K562 (cell line): ENCODE measurements at regions not wholly inside any gene's neighbourhood (a gene's known extent, or its start where the extent isn't known, plus 50 kb on each side); places are given as distances from the start of the nearest gene placed in this dataset.

Experiments
- BDP1 ChIP-seq: IDR thresholded peaks from 3 replicates; pipeline ENCODE4 v1.6.1; 2011; ENCODE audit not compliant: insufficient read length, insufficient read depth
- CBFA2T3 ChIP-seq: fragments of 450-650 bp; IDR thresholded peaks from 2 replicates; pipeline ENCODE4 v1.6.1; 2017
- DACH1 ChIP-seq: fragments of 450-650 bp; IDR thresholded peaks from 2 replicates; pipeline ENCODE4 v1.6.1; 2018; ENCODE audit not compliant: partially characterized antibody
- ERF ChIP-seq: fragments of 450-650 bp; formaldehyde crosslinking; IDR thresholded peaks from 2 replicates; pipeline ENCODE4 v1.4.0; 2020; ENCODE audit warnings: mild to moderate bottlenecking, mixed read lengths
- FOXJ2 ChIP-seq: fragments of 200-800 bp; sonication (Bioruptor generic); IDR thresholded peaks from 2 replicates; pipeline ENCODE4 v1.6.1; 2016; ENCODE audit warnings: missing genetic modification characterization, missing compliant biosample characterization
- HEY1 ChIP-seq: fragments of 250-450 bp; sonication (Bioruptor Pico); IDR thresholded peaks from 2 replicates; pipeline ENCODE4 v1.5.0; 2020; ENCODE audit warnings: mild to moderate bottlenecking, moderate library complexity, borderline replicate concordance
- KLF16 ChIP-seq: IDR thresholded peaks from 2 replicates; pipeline ENCODE4 v1.6.1; 2016; ENCODE audit warnings: antibody characterized with exemption
- NCOR1 ChIP-seq: fragments of 450-650 bp; IDR thresholded peaks from 2 replicates; pipeline ENCODE4 v1.6.1; 2016; ENCODE audit warnings: mild to moderate bottlenecking, moderate library complexity
- NELFE ChIP-seq: IDR thresholded peaks from 2 replicates; pipeline ENCODE4 v1.6.1; 2011; ENCODE audit warnings: mild to moderate bottlenecking; ENCODE audit not compliant: insufficient read depth, insufficient read length
- NFYB ChIP-seq: IDR thresholded peaks from 2 replicates; pipeline ENCODE4 v1.6.1; 2011; ENCODE audit warnings: mild to moderate bottlenecking, moderate library complexity; ENCODE audit not compliant: insufficient read length; ENCODE audit errors: extremely low read depth
- PHF8 ChIP-seq: fragments of 200-600 bp; sonication (generic); IDR thresholded peaks from 2 replicates; pipeline ENCODE4 v1.6.1; 2012; ENCODE audit warnings: mixed run types, mild to moderate bottlenecking, inconsistent platforms, low read length, moderate library complexity, borderline replicate concordance
- POLR2H ChIP-seq: IDR thresholded peaks from 2 replicates; pipeline ENCODE4 v1.6.1; 2016; ENCODE audit warnings: missing genetic modification characterization, low read depth, mild to moderate bottlenecking, control low read depth, missing compliant biosample characterization, moderate library complexity
- PYGO2 ChIP-seq: fragments of 450-650 bp; IDR thresholded peaks from 2 replicates; pipeline ENCODE4 v1.6.1; 2016; ENCODE audit warnings: mild to moderate bottlenecking, missing genetic modification characterization, moderate library complexity, missing compliant biosample characterization
- RAD51 ChIP-seq: fragments of 450-650 bp; IDR thresholded peaks from 2 replicates; pipeline ENCODE4 v1.7.1; 2016; ENCODE audit warnings: low read depth, mild to moderate bottlenecking, borderline replicate concordance
- RCOR1 ChIP-seq, 2 experiments: IDR thresholded peaks; 2 replicates each; pipeline ENCODE4 v1.6.1; 2012; ENCODE audit warnings: low read depth in 2 of 2, low read length in 2 of 2, borderline replicate concordance in 1 of 2, improper control_type of control experiment in 1 of 2
- SOX6 ChIP-seq: fragments of 450-650 bp; IDR thresholded peaks from 2 replicates; pipeline ENCODE4 v1.6.1; 2014; ENCODE audit warnings: mild to moderate bottlenecking
- TAL1 ChIP-seq: fragments of 450-650 bp; IDR thresholded peaks from 2 replicates; pipeline ENCODE4 v1.6.1; 2016; ENCODE audit warnings: mild to moderate bottlenecking
- ZNF143 ChIP-seq: sonication (generic); formaldehyde crosslinking; IDR thresholded peaks from 2 replicates; pipeline ENCODE4 v1.9.0; 2022; ENCODE audit warnings: mild to moderate bottlenecking, missing genetic modification reagents
- ZNF586 ChIP-seq: fragments of 450-650 bp; formaldehyde crosslinking; conservative IDR thresholded peaks from 2 replicates; pipeline ENCODE4 v1.4.0; 2020; ENCODE audit warnings: mild to moderate bottlenecking, moderate library complexity
- ZNF644 ChIP-seq: fragments of 200-800 bp; sonication (Bioruptor generic); IDR thresholded peaks from 2 replicates; pipeline ENCODE4 v1.6.1; 2016; ENCODE audit warnings: low read depth, missing genetic modification characterization, missing compliant biosample characterization
- ZNF717 ChIP-seq: fragments of 250-450 bp; sonication (Bioruptor Pico); IDR thresholded peaks from 2 replicates; pipeline ENCODE4 v1.5.0; 2021
- ZSCAN29 ChIP-seq: fragments of 450-650 bp; IDR thresholded peaks from 2 replicates; pipeline ENCODE4 v1.6.1; 2017
- TF ChIP-seq, protein P1 (sequence below): fragments of 250-450 bp; sonication (Bioruptor Pico); IDR thresholded peaks from 2 replicates; pipeline ENCODE4 v1.4.0; 2020; ENCODE audit warnings: mild to moderate bottlenecking, moderate library complexity
- TF ChIP-seq, protein P2 (sequence below): fragments of 250-450 bp; sonication (Bioruptor Pico); IDR thresholded peaks from 2 replicates; pipeline ENCODE4 v1.8.0; 2022; ENCODE audit warnings: inconsistent platforms
- TF ChIP-seq, protein P3 (sequence below): fragments of 250-450 bp; sonication (Bioruptor Pico); IDR thresholded peaks from 2 replicates; pipeline ENCODE4 v1.5.0; 2021; ENCODE audit warnings: mild to moderate bottlenecking, borderline replicate concordance

DNA sequence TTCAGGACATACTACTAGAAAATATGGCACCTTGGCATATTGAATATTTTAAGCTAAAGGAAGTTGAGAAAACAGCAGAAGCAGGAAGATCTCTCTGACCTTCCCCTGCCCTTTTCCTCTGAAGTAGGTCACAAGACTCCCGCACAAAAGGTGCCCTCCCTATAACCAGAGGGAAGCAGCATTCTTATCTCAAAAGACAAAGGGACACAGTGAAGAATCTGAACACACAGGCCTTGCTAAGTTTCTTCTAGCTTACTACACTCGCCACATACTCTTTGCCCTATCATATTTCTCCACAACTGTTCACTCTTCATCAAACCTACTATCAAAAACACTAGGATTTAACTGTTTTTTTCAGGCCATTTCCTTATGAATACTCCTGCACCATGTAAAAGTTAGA lies 151.2 kb downstream of the ELOVL4 start (continued):
- TF ChIP-seq, protein P1, sequence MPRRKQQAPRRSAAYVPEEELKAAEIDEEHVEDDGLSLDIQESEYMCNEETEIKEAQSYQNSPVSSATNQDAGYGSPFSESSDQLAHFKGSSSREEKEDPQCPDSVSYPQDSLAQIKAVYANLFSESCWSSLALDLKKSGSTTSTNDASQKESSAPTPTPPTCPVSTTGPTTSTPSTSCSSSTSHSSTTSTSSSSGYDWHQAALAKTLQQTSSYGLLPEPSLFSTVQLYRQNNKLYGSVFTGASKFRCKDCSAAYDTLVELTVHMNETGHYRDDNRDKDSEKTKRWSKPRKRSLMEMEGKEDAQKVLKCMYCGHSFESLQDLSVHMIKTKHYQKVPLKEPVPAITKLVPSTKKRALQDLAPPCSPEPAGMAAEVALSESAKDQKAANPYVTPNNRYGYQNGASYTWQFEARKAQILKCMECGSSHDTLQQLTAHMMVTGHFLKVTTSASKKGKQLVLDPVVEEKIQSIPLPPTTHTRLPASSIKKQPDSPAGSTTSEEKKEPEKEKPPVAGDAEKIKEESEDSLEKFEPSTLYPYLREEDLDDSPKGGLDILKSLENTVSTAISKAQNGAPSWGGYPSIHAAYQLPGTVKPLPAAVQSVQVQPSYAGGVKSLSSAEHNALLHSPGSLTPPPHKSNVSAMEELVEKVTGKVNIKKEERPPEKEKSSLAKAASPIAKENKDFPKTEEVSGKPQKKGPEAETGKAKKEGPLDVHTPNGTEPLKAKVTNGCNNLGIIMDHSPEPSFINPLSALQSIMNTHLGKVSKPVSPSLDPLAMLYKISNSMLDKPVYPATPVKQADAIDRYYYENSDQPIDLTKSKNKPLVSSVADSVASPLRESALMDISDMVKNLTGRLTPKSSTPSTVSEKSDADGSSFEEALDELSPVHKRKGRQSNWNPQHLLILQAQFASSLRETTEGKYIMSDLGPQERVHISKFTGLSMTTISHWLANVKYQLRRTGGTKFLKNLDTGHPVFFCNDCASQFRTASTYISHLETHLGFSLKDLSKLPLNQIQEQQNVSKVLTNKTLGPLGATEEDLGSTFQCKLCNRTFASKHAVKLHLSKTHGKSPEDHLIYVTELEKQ = no peak
- TF ChIP-seq NCOR1 (peak; percentile 69; the same call in 1 of the 2 replicates), POLR2H (tag) (no peak), BDP1 (no peak), RAD51 (no peak), CBFA2T3 (peak; percentile 73), ZNF143 (no peak), RCOR1 (IDR thresholded peaks at IDR 0.05; ENCODE audit: borderline replicate concordance in 1 of 2, low read depth in 2 of 2, low read length in 2 of 2) (no peak), PYGO2 (tag) (0 out of 2 replicates have a peak, but pooled peaks have one; percentile 13), KLF16 (no peak), FOXJ2 (tag) (0 out of 2 replicates have a peak, but pooled peaks have one; percentile 21), PHF8 (no peak), ZNF586 (CRISPR knock-in tag) (no peak), ZSCAN29 (no peak), ERF (CRISPR knock-in tag) (no peak), ZNF644 (tag) (peak; percentile 66; the same call in 1 of the 2 replicates), ZNF717 (CRISPR knock-in tag) (no peak), TAL1 (peak; percentile 53; the same call in 1 of the 2 replicates), HEY1 (CRISPR knock-in tag) (no peak), SOX6 (peak; percentile 63), DACH1 (no peak), NELFE (no peak), NFYB (no peak)
- TF ChIP-seq, protein P2, sequence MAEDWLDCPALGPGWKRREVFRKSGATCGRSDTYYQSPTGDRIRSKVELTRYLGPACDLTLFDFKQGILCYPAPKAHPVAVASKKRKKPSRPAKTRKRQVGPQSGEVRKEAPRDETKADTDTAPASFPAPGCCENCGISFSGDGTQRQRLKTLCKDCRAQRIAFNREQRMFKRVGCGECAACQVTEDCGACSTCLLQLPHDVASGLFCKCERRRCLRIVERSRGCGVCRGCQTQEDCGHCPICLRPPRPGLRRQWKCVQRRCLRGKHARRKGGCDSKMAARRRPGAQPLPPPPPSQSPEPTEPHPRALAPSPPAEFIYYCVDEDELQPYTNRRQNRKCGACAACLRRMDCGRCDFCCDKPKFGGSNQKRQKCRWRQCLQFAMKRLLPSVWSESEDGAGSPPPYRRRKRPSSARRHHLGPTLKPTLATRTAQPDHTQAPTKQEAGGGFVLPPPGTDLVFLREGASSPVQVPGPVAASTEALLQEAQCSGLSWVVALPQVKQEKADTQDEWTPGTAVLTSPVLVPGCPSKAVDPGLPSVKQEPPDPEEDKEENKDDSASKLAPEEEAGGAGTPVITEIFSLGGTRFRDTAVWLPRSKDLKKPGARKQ (CRISPR knock-in tag) = no peak
- TF ChIP-seq, protein P3, sequence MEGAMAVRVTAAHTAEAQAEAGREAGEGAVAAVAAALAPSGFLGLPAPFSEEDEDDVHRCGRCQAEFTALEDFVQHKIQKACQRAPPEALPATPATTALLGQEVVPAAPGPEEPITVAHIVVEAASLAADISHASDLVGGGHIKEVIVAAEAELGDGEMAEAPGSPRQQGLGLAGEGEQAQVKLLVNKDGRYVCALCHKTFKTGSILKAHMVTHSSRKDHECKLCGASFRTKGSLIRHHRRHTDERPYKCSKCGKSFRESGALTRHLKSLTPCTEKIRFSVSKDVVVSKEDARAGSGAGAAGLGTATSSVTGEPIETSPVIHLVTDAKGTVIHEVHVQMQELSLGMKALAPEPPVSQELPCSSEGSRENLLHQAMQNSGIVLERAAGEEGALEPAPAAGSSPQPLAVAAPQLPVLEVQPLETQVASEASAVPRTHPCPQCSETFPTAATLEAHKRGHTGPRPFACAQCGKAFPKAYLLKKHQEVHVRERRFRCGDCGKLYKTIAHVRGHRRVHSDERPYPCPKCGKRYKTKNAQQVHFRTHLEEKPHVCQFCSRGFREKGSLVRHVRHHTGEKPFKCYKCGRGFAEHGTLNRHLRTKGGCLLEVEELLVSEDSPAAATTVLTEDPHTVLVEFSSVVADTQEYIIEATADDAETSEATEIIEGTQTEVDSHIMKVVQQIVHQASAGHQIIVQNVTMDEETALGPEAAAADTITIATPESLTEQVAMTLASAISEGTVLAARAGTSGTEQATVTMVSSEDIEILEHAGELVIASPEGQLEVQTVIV (CRISPR knock-in tag) = no peak
